ENCODE measurements at regions not wholly inside any gene's neighbourhood (a gene's known extent, or its start where the extent isn't known, plus 50 kb on each side); places are given as distances from the start of the nearest gene placed in this dataset.

- H3K4me3 Mint-ChIP-seq = peak overlapping the region; percentile 58
- no peaks in the 10 kb centered on the region for H3K36me3 Mint-ChIP-seq
- peak overlapping the region; percentile 69 for H3K27ac Mint-ChIP-seq
- peaks cover 4% of the 10 kb centered on the region for H3K9me3 Mint-ChIP-seq
- TF ChIP-seq CTCF (conservative IDR thresholded peaks at IDR 0.05) = no peak
- no peak for DNase-seq (ENCODE audit: extremely low spot score, unreplicated experiment)
- H3K27me3 Mint-ChIP-seq = no peaks in the 10 kb centered on the region
- peaks cover 4% of the 10 kb centered on the region for H3K4me1 Mint-ChIP-seq (ENCODE audit: unreplicated experiment)
Measured at GRCh38 chr4:32133141-32133540, 1413.0 kb downstream of the PCDH7 start.

DNA sequence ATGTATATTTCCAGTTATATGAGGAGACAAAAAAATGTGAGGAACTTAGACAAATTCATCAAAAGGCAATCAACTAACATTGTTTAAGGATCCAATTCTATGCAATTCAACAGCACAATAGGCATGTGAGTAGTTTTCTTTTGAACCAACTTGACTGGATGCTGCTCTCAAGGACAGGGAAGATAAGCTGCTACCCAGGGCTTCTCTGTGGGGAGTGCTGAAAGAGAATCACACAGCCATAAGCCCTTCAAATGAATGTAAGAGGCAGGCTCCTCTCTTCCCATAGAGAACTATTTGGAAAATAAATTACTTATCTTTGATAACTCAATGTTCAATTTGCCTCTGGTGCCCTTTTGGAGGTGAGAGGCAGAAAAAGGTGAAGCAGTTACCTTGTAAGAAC, 1413.6 kb downstream of the PCDH7 start:
- no peak for DNase-seq (ENCODE audit: extremely low spot score, unreplicated experiment)
- Mint-ChIP-seq H3K4me1 (ENCODE audit: unreplicated experiment) (peaks cover 4% of the 10 kb centered on the region), H3K4me3 (no peak overlapping the region), H3K36me3 (no peaks in the 10 kb centered on the region), H3K27me3 (no peaks in the 10 kb centered on the region), H3K27ac (no peak overlapping the region), H3K9me3 (peaks cover 4% of the 10 kb centered on the region)
- TF ChIP-seq CTCF (conservative IDR thresholded peaks at IDR 0.05) = no peak

- H3K27ac Mint-ChIP-seq = no peak overlapping the region
- peaks cover 4% of the 10 kb centered on the region for H3K9me3 Mint-ChIP-seq
- no peak overlapping the region for H3K4me3 Mint-ChIP-seq
- DNase-seq (ENCODE audit: extremely low spot score, unreplicated experiment) = no peak
- peaks cover 4% of the 10 kb centered on the region for H3K4me1 Mint-ChIP-seq (ENCODE audit: unreplicated experiment)
- no peaks in the 10 kb centered on the region for H3K36me3 Mint-ChIP-seq
- no peaks in the 10 kb centered on the region for H3K27me3 Mint-ChIP-seq
- no peak for TF ChIP-seq CTCF (conservative IDR thresholded peaks at IDR 0.05)
Measured at GRCh38 chr4:32135642-32136041, 1415.5 kb downstream of the PCDH7 start.

DNA sequence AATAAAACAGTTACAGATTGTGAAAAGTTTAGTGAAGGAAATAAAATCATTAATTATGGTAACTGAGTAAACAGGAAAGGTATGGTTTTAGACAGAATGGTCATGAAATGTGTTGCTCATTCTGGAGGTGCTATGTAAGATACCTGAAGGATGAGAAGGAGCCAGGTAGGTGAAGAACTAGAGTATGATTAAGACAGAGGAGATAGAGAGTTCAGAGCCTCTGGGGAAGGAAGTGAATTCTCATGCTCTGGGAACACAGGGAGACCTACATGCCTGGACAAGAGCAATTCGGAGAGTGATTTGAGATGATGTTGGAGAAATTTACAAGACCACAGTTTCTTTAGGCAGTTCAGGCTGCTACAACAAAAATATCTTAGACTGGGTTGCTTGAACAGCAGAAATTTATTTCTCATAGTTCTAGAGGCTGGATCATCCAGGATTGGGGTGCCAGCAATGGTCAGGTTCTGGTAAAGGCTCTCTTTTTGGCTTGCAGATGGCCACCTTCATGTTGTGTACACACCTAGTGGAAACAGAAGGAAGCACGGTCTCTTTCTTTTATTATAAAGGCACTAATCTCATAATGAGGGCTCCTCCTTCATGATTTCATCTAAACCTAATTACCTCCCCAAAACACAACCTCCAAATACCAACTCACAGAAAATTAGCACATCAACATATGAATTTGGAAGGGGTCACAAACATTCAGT, 1416.1 kb downstream of the PCDH7 start:
- H3K27me3 Mint-ChIP-seq = no peaks in the 10 kb centered on the region
- peaks cover 4% of the 10 kb centered on the region for H3K9me3 Mint-ChIP-seq
- no peak overlapping the region for H3K27ac Mint-ChIP-seq
- H3K4me3 Mint-ChIP-seq = no peak overlapping the region
- peak; percentile 34 for TF ChIP-seq CTCF (conservative IDR thresholded peaks at IDR 0.05)
- DNase-seq (ENCODE audit: extremely low spot score, unreplicated experiment) = no peak
- no peaks in the 10 kb centered on the region for H3K36me3 Mint-ChIP-seq
- H3K4me1 Mint-ChIP-seq (ENCODE audit: unreplicated experiment) = peaks cover 4% of the 10 kb centered on the region

- Mint-ChIP-seq H3K9me3 (no peaks in the 10 kb centered on the region), H3K36me3 (no peaks in the 10 kb centered on the region), H3K27ac (peak overlapping the region; percentile 10), H3K4me3 (peak overlapping the region; percentile 5), H3K27me3 (no peaks in the 10 kb centered on the region), H3K4me1 (ENCODE audit: unreplicated experiment) (no peaks in the 10 kb centered on the region)
- DNase-seq (ENCODE audit: extremely low spot score, unreplicated experiment) = no peak
- TF ChIP-seq CTCF (conservative IDR thresholded peaks at IDR 0.05) = no peak
Measured at GRCh38 chr4:32140636-32141035, 1420.5 kb downstream of the PCDH7 start.

All from type B pancreatic cell (in vitro differentiated cells).